Mesothelial cell of epicardium (in vitro differentiated cells): ENCODE measurements at regions not wholly inside any gene's neighbourhood (a gene's known extent, or its start where the extent isn't known, plus 50 kb on each side); places are given as distances from the start of the nearest gene placed in this dataset.

Experiments
- DNase-seq, 2 experiments: peaks; one replicate each; pipeline ENCODE4 v3.0.0; 2021; ENCODE audit warnings: low spot score in 2 of 2; ENCODE audit not compliant: unreplicated experiment in 2 of 2
- H3K27ac Mint-ChIP-seq: 2 replicates; pipeline ENCODE4 v1.8.0; 2021; ENCODE audit warnings: mixed read lengths
- H3K27me3 Mint-ChIP-seq: 2 replicates; pipeline ENCODE4 v1.8.0; 2021; ENCODE audit warnings: low read depth, mixed read lengths
- H3K36me3 Mint-ChIP-seq: 2 replicates; pipeline ENCODE4 v1.8.0; 2021; ENCODE audit warnings: mixed read lengths
- H3K4me1 Mint-ChIP-seq: 2 replicates; pipeline ENCODE4 v1.8.0; 2021; ENCODE audit warnings: mixed read lengths
- H3K4me3 Mint-ChIP-seq: 2 replicates; pipeline ENCODE4 v1.8.0; 2021; ENCODE audit warnings: mild to moderate bottlenecking, moderate library complexity, mixed read lengths
- H3K9me3 Mint-ChIP-seq: 2 replicates; pipeline ENCODE4 v1.8.0; 2021; ENCODE audit warnings: mixed read lengths
- TF ChIP-seq, protein P1 (sequence below): fragments of 200-600 bp; sonication (generic); IDR thresholded peaks from one replicate; pipeline ENCODE4 v1.5.0; 2021; ENCODE audit warnings: antibody characterized with exemption; ENCODE audit not compliant: unreplicated experiment

DNA sequence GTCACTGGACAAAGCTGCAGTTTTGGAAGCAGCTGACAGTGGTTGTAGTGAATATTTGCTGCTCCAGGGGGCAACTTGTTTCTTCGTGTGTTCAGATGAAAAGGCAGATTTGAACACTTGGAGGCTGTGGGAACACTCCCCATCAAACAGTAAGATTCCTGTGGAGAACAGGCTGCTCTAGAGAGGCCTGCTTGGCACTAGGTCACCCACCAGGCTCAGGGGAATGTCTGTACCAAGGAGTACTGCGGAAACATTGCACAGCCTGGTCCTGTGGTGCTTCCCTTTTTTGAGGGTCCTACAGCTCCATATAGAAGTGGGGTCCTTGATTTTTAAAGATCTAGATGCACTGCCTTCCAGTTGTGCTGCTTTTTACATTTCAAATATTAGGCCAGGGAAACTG lies 97.5 kb downstream of the CXCL12 start:
- peaks cover 29% of the 10 kb centered on the region for H3K4me1 Mint-ChIP-seq
- H3K27ac Mint-ChIP-seq = peak overlapping the region; percentile 50
- no peaks in the 10 kb centered on the region for H3K9me3 Mint-ChIP-seq
- TF ChIP-seq, protein P1, sequence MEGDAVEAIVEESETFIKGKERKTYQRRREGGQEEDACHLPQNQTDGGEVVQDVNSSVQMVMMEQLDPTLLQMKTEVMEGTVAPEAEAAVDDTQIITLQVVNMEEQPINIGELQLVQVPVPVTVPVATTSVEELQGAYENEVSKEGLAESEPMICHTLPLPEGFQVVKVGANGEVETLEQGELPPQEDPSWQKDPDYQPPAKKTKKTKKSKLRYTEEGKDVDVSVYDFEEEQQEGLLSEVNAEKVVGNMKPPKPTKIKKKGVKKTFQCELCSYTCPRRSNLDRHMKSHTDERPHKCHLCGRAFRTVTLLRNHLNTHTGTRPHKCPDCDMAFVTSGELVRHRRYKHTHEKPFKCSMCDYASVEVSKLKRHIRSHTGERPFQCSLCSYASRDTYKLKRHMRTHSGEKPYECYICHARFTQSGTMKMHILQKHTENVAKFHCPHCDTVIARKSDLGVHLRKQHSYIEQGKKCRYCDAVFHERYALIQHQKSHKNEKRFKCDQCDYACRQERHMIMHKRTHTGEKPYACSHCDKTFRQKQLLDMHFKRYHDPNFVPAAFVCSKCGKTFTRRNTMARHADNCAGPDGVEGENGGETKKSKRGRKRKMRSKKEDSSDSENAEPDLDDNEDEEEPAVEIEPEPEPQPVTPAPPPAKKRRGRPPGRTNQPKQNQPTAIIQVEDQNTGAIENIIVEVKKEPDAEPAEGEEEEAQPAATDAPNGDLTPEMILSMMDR = no peak
- H3K27me3 Mint-ChIP-seq = no peaks in the 10 kb centered on the region
- no peak overlapping the region for H3K4me3 Mint-ChIP-seq
- DNase-seq = no peak
- H3K36me3 Mint-ChIP-seq = no peaks in the 10 kb centered on the region

GRCh38 chr10:44284198-44285084 lies 100.5 kb downstream of the CXCL12 start:
- TF ChIP-seq, protein P1 = no peak
- H3K4me1 Mint-ChIP-seq = peaks cover 16% of the 10 kb centered on the region
- H3K9me3 Mint-ChIP-seq = no peaks in the 10 kb centered on the region
- no peaks in the 10 kb centered on the region for H3K27me3 Mint-ChIP-seq
- no peak overlapping the region for H3K27ac Mint-ChIP-seq
- H3K36me3 Mint-ChIP-seq = no peaks in the 10 kb centered on the region
- no peak for DNase-seq
- H3K4me3 Mint-ChIP-seq = no peak overlapping the region

DNA sequence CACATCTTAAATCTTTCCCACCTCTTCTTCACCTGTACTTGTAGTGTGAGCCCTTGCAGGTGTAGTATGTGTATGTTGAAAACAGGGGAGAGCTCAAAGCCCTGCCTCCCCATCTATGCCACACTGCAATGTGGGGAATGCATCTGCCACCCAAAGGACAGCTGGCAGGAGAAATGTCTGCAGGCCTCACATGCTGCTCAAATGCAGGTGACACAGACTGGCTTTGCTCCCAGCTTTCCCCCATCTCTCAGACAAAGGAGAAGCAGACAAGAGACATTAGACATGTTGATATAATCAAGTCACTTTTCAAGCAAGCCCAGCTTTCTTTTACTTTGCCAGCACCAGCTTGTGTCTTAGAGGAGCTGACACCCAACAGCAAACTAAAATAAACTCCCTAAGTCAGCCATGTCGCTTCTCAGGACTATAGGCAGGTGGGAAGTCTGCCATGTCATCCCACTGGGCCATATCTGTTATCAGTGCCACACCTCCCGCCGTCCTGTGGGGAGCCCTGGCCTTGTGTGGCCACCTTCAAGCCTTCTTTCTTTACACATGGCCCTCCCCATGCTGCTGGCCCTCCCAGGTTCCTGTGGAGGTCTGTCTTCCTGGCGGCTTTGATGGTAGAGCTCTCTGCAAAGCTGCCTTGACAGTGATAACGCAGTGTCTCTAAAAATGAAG lies 102.1 kb downstream of the CXCL12 start:
- no peaks in the 10 kb centered on the region for H3K9me3 Mint-ChIP-seq
- H3K36me3 Mint-ChIP-seq = no peaks in the 10 kb centered on the region
- DNase-seq = no peak
- peaks cover 18% of the 10 kb centered on the region for H3K4me1 Mint-ChIP-seq
- H3K27ac Mint-ChIP-seq = no peak overlapping the region
- TF ChIP-seq, protein P1 = no peak
- H3K27me3 Mint-ChIP-seq = no peaks in the 10 kb centered on the region
- no peak overlapping the region for H3K4me3 Mint-ChIP-seq

DNA sequence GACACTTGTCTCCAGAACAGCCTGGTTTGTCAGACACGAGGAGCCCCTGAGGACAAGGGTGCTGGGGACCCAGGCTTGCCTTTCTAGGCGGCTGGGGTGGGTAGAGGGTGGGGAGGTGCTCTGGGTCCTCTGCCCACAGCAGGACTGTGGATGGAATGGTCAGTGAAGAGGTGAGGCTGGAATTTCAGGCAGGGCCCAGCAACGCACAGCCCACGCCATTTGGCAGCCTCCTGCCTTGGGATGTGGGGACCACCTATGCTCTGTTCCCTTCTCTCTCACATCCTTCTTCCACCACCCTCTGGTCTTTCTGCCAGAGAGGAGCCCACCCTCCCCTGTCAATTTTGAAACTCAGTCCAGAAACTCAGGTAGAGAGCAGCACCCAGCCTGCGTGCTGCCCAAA lies 103.2 kb downstream of the CXCL12 start:
- no peak overlapping the region for H3K27ac Mint-ChIP-seq
- no peak for DNase-seq
- H3K4me1 Mint-ChIP-seq = peaks cover 10% of the 10 kb centered on the region
- H3K36me3 Mint-ChIP-seq = no peaks in the 10 kb centered on the region
- H3K27me3 Mint-ChIP-seq = no peaks in the 10 kb centered on the region
- peaks cover 5% of the 10 kb centered on the region for H3K9me3 Mint-ChIP-seq
- TF ChIP-seq, protein P1 = no peak
- H3K4me3 Mint-ChIP-seq = no peak overlapping the region

DNA sequence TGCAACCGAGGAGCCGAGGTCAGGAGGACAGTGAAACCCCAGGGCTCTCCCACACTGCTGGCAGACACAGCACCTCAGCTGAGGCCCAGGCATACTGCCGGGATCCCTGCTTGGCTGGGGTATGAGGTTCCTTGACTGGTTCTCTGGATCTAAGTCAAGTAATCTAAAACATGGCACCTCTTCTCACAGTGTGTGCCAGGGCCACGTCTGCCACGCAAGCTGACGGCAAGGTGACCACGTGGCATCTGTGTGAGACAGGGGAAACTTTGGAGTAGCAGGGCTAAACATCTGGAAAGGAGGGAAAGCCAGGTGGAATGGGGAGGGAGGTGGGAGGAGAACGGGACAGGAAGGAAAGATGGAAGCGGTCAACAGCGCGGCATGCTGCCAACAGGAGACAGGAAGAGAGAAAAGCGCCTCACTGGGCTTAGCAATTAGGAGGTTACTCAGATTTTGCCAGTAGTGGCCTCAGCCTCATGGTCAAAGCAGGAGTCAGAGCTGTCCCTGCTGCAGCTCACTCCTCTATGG lies 103.7 kb downstream of the CXCL12 start:
- Mint-ChIP-seq H3K4me3 (no peak overlapping the region), H3K27ac (no peak overlapping the region), H3K9me3 (peaks cover 11% of the 10 kb centered on the region), H3K4me1 (peaks cover 5% of the 10 kb centered on the region), H3K27me3 (no peaks in the 10 kb centered on the region), H3K36me3 (peaks cover under 1% of the 10 kb centered on the region)
- DNase-seq = no peak
- TF ChIP-seq, protein P1 = no peak
